ENCODE measurements at regions not wholly inside any gene's neighbourhood (a gene's known extent, or its start where the extent isn't known, plus 50 kb on each side); places are given as distances from the start of the nearest gene placed in this dataset.
"Not testable (repeated sequence)": the region's sequence is repeated elsewhere in the genome, so short reads cannot be mapped to it uniquely, and the experiment has no call there.

DNA sequence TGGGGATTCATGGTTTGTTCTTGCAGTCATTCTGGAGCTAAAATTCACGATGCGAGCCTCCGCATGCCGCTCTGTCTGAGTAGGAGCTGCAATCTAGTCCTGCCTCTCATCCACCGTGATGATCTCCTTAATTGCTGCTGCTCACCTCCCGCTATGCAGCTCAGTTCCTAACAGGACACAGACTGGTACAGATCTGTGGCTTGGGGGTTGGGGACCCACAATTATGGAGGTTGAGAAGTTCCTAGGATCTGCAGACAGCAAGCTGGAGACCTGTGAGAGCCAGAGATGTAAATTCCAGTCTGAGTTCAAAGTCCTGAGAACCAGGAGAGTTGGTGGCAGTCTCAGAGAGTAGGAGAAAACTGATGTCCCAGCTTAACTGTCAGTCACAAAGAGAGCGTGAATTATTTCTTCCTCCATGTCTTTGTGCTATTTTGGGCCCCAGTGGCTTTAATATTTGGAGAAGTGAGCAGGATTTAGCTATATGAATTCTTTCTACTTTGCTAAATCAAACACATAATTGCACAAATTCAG lies 378.7 kb upstream of the MAN1A1 start:
- Histone ChIP-seq H3K36me3 (no peaks in the 10 kb centered on the region), H3K27me3 (no peaks in the 10 kb centered on the region), H3K9me3 (no peaks in the 10 kb centered on the region), H3K4me3 (no peak overlapping the region), H3K27ac (no peak overlapping the region), H3K4me1 (no peaks in the 10 kb centered on the region)
- DNase-seq = peak; percentile 18
- TF ChIP-seq, protein P1, sequence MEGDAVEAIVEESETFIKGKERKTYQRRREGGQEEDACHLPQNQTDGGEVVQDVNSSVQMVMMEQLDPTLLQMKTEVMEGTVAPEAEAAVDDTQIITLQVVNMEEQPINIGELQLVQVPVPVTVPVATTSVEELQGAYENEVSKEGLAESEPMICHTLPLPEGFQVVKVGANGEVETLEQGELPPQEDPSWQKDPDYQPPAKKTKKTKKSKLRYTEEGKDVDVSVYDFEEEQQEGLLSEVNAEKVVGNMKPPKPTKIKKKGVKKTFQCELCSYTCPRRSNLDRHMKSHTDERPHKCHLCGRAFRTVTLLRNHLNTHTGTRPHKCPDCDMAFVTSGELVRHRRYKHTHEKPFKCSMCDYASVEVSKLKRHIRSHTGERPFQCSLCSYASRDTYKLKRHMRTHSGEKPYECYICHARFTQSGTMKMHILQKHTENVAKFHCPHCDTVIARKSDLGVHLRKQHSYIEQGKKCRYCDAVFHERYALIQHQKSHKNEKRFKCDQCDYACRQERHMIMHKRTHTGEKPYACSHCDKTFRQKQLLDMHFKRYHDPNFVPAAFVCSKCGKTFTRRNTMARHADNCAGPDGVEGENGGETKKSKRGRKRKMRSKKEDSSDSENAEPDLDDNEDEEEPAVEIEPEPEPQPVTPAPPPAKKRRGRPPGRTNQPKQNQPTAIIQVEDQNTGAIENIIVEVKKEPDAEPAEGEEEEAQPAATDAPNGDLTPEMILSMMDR (IDR thresholded peaks at IDR 0.05) = no peak
- intact Hi-C loops (cut with DNase I) = no loop called here
- ATAC-seq = no peak

DNA sequence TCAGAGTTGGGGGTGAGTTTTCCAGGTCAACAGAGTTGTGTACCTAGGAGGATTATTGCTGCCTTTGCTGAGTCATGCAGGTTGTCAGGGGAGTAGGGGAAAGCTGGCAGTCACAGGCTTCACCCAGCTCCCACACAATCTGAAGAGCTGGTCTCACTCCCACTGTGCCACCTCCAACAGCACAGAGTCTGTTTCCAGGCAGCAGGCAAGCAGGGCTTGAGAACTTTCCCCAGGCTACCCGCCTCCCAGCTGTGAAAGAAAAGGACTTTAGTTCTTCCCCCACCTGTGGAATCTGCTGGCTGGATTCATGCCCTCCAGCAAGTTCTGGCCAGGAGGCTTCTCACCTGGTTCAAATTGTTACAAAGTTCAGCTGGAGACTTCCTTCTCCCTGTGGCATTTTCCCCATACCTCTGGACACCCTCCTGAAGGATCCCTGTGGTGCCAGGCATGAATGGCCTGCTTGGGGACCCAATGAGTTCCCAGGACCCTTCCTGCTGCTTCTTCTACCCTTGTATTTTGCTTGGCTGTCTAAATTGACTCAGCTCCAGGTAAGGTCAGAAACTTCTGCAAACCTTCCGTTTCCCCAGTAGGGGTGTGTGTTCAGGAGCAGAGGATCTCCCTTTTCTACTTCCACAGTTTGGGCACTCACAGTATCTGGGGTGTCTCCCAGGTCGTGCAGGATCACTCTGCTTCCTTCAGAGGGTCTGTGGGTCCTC lies 378.1 kb upstream of the MAN1A1 start:
- TF ChIP-seq, protein P1 (IDR thresholded peaks at IDR 0.05) = no peak
- Histone ChIP-seq H3K36me3 (no peaks in the 10 kb centered on the region), H3K27me3 (no peaks in the 10 kb centered on the region), H3K4me3 (no peak overlapping the region), H3K27ac (no peak overlapping the region), H3K4me1 (no peaks in the 10 kb centered on the region), H3K9me3 (no peaks in the 10 kb centered on the region)
- no peak for ATAC-seq
- intact Hi-C loops (cut with DNase I) = no loop called here
- DNase-seq = peak; percentile 18

DNA sequence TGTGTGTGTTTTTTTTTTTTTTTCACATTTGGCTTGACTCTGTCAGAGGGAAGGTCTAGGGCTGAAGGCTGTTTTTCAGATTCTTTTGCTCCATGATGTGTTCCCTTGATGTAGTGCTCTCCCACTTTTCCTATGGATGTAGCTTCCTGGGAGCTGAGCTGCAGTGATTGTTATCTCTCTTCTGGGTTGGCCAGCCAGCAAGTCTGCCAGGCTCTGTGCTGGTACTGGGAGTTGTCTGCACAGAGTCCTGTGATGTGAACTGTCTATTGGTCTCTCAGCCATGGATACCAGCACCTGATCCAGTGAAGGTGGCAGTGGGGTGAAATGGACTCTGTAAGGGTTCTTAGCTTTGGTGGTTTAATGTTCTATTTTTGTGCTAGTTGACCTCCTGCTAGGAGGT lies 377.4 kb upstream of the MAN1A1 start:
- H3K36me3 ChIP-seq; H3K27me3 ChIP-seq; H3K4me3 ChIP-seq; intact Hi-C loops (cut with DNase I); H3K9me3 ChIP-seq; H3K4me1 ChIP-seq; H3K27ac ChIP-seq; ATAC-seq; DNase-seq: not testable (repeated sequence)

DNA sequence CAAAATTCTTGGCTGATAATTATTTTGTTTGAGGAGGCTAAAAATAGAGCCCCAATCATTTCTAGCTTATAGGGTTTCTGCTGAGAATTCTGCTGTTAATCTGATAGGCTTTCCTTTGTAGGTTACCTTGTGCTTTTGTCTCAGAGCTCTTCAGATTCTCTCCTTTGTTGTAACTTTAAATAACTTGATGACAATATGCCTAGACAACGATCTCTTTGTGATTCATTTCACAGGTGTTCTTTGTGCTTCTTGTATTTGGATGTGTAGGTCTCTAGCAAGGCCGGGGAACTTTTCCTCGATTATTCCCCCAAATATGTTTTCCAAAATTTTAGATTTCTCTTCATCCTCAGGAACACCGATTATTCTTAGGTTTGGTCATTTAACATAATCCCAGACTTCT lies 376.5 kb upstream of the MAN1A1 start:
- DNase-seq (no peak), ATAC-seq (no peak)
- intact Hi-C loops (cut with DNase I) = no loop called here
- Histone ChIP-seq H3K36me3 (no peaks in the 10 kb centered on the region), H3K27ac (no peak overlapping the region), H3K27me3 (no peaks in the 10 kb centered on the region), H3K4me1 (no peaks in the 10 kb centered on the region), H3K9me3 (no peaks in the 10 kb centered on the region), H3K4me3 (no peak overlapping the region)
- TF ChIP-seq, protein P1 (IDR thresholded peaks at IDR 0.05) = no peak

DNA sequence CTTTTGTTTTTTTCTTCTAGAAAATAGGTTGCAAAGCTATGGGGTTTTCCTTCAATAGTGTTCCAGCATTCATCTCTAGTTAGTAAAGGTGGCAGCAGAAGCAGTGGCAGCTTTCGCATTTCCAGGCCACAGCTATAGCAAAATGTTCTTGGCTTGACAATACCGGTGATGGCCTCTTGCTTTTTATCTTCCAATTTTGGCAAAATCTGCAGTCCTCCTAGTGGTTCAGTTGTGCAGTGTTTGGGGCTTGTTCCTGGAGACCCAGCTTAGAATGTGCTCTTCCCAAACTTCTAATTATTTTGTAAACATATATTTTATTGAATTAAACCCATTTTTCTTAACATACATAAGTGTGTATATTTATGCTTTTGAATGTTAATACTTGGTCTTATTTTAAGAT lies 370.6 kb upstream of the MAN1A1 start:
- no peak for ATAC-seq
- Histone ChIP-seq H3K27me3 (no peaks in the 10 kb centered on the region), H3K36me3 (no peaks in the 10 kb centered on the region), H3K4me1 (no peaks in the 10 kb centered on the region), H3K4me3 (no peak overlapping the region), H3K27ac (no peak overlapping the region), H3K9me3 (no peaks in the 10 kb centered on the region)
- intact Hi-C loops (cut with DNase I) = no loop called here
- TF ChIP-seq, protein P1 (IDR thresholded peaks at IDR 0.05) = no peak
- DNase-seq = no peak

DNA sequence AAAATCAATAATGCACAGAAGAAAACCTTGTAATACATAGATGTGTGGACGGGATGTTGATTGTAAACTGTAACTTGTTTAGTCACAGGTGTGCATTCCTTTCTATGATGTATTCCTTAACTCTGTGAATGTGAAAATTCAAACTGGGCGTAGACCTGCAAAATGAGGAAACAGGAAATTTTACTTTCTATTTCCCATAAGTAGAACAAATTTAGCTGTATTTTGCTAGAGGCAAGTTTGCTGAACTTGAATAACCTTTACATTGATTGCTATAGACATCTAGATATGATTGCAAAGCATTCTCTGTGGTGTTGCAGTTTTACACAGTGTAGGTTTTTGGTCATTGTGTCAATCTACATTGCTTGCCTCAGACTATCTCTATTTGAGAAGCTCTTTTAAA lies 368.4 kb upstream of the MAN1A1 start:
- TF ChIP-seq, protein P1 (IDR thresholded peaks at IDR 0.05) = no peak
- ATAC-seq (no peak), DNase-seq (no peak)
- Histone ChIP-seq H3K27ac (no peak overlapping the region), H3K36me3 (no peaks in the 10 kb centered on the region), H3K27me3 (no peaks in the 10 kb centered on the region), H3K4me1 (no peaks in the 10 kb centered on the region), H3K9me3 (no peaks in the 10 kb centered on the region), H3K4me3 (no peak overlapping the region)
- intact Hi-C loops (cut with DNase I) = no loop called here

Data from upper lobe of right lung (tissue), 1 donor.